ENCODE measurements at regions not wholly inside any gene's neighbourhood (a gene's known extent, or its start where the extent isn't known, plus 50 kb on each side); places are given as distances from the start of the nearest gene placed in this dataset.

DNA sequence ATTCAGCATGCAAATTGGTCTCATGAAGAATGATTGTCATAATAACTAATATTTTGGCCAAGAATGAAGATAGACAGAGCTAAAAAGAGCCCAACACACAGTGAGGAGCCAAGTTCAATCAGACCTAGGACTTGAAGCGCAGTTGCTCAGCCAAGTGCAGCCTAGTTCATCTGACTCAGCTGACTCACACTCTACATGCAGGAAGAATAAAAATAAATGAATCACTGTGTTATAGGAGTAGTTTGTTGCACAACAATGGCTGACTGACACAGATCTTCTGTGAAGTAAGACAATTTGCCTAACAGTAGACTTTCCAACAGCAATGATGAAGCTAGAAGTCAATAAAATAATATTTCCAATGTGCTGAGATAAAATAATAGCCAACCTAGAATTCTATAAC, 261.5 kb downstream of the CEMIP2 start:
- TF ChIP-seq, protein P1, sequence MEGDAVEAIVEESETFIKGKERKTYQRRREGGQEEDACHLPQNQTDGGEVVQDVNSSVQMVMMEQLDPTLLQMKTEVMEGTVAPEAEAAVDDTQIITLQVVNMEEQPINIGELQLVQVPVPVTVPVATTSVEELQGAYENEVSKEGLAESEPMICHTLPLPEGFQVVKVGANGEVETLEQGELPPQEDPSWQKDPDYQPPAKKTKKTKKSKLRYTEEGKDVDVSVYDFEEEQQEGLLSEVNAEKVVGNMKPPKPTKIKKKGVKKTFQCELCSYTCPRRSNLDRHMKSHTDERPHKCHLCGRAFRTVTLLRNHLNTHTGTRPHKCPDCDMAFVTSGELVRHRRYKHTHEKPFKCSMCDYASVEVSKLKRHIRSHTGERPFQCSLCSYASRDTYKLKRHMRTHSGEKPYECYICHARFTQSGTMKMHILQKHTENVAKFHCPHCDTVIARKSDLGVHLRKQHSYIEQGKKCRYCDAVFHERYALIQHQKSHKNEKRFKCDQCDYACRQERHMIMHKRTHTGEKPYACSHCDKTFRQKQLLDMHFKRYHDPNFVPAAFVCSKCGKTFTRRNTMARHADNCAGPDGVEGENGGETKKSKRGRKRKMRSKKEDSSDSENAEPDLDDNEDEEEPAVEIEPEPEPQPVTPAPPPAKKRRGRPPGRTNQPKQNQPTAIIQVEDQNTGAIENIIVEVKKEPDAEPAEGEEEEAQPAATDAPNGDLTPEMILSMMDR (conservative IDR thresholded peaks at IDR 0.05; ENCODE audit: low read depth, low read length) = no peak
- no peak for TF ChIP-seq EZH2phosphoT487 (IDR thresholded peaks at IDR 0.05; ENCODE audit: borderline replicate concordance, low read length)

Measured in PC-3 (cell line).